HG02678 (cell line): ENCODE measurements at regions not wholly inside any gene's neighbourhood (a gene's known extent, or its start where the extent isn't known, plus 50 kb on each side); places are given as distances from the start of the nearest gene placed in this dataset.
A peak's percentile ranks its signal among the peaks of the same experiment; 100 is the strongest.
"Not testable (repeated sequence)": the region's sequence is repeated elsewhere in the genome, so short reads cannot be mapped to it uniquely, and the experiment has no call there.

Source experiments
- ATAC-seq: cut with Tn5 transposase; IDR thresholded peaks from one replicate; pipeline ENCODE4 v1.9.1; 2021; ENCODE audit warnings: mild to moderate bottlenecking, moderate library complexity; ENCODE audit not compliant: unreplicated experiment

DNA sequence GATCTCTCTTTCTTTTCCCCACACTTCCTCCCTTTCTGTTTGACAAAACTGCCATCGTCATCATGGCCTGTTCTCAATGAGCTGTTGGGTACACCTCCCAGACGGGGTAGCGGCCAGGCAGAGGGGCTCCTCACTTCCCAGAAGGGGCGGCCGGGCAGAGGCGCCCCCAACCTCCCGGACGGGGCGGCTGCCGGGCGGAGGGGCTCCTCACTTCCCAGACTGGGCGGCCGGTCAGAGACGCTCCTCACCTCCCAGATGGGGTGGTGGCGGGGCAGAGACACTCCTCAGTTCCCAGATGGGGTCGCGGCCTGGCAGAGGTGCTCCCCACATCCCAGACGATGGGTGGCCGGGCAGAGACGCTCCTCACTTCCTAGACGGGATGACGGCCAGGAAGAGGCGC lies 184.3 kb upstream of the FRMD6 start:
- ATAC-seq, result not testable (repeated sequence)

DNA sequence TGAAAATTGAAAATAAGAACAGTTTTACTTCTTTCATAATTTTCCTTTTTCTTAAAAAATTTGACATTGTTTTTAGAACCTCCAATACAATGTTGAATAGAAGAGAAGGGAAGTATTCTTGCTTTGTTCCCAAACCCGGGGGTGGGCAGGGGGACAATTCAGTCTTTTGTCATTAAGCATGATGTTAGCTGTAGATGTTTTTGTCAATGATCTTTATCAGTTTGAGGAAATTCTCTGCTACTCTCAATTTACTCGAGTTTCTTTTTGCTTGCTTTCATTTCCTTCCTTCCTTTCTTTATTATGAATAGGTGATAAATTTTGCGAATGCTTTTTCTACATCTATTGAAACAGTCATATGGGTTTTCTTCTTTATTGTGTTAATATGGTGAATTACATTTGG lies 183.2 kb upstream of the FRMD6 start:
- no peak for ATAC-seq

DNA sequence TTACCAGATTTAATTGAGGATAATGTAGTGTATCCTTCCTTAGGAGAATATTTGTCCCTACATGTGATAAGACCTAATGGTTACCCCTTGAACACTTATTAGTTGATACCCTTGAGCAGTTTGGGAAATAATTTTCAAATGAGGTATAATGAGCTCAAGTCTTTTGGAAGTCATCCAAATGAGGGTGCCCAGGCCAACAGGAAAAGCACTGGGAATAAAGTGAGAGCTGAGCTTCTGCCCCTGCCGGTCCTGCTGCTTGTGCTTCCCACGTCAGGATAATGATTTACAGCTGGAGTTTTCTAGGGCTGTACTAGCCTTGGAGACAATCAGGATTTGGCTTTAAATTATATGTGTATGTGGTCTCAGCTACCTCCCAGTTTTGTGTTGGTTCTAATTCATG lies 178.8 kb upstream of the FRMD6 start:
- ATAC-seq, result no peak

DNA sequence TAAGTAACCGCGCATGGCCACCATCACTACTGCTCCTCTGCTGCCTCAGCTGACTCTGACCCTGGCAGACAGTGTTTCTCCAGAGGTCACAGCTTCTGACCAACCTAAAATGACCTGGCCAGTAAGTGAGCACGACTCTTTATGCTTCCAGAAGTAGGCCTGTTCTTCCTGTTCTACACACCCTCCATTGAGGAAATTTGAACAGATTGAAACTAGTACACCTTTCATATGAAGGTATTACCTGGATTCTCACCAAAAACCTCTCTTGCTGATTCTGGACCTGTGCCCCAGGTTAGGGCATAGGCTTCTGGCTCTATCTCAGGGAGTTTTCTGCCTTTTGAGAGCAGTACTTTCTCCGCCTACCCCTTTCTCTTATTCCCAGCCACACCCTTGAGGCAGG lies 178.4 kb upstream of the FRMD6 start:
- ATAC-seq, result no peak

DNA sequence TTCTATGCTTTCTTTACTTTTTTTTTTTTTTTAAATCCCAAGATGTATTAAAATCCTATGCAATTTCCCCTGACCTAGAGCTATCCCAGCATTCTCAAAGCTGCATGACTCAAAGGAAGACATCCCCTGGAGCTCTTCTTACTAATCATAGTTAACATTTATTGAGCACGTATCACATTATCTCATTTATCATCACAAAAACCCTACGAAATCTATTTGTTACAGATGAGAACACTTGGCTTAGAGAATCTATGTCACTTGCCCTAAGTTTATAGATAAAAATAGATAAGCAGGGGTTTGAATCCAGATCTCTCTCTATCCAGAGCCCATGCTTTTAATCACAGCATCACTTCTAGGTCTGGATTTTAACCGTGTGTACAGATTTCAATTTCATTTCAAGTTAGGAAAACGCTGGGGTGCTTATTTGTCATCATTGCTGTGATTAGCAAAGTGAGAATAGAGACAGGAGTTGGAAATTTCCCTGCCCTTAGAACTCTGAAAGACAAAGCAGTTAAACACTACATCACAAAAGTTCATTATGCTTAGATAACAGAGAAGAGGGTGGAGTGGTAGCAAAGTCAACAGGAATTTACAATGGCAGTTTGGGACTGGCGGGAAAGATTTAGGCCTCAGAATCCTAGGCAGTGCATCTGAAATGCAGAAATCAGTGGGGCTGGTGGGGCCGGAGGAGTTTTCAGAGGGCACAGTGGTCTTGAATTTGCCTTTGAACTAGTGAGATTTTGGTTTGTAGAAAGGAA lies 177.7 kb upstream of the FRMD6 start:
- no peak for ATAC-seq

DNA sequence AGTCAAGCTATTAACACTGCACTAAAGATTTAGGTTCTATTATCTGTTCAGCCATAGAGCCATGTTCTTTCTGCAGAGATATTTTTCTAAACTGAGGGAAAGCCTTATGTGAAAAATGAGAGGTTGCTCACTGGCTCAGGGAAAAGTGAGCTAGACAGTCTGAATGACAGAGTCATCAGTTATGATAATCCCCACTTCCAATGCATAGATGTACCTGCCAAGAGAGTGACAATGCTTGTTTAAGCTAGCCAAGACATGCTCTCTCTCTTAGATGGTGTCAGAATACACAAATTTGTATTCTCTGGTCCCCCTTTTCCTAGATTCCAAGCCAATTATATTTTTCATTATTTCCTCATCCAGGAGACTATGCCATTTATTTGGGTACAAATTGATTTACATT lies 176.9 kb upstream of the FRMD6 start:
- ATAC-seq, result no peak

DNA sequence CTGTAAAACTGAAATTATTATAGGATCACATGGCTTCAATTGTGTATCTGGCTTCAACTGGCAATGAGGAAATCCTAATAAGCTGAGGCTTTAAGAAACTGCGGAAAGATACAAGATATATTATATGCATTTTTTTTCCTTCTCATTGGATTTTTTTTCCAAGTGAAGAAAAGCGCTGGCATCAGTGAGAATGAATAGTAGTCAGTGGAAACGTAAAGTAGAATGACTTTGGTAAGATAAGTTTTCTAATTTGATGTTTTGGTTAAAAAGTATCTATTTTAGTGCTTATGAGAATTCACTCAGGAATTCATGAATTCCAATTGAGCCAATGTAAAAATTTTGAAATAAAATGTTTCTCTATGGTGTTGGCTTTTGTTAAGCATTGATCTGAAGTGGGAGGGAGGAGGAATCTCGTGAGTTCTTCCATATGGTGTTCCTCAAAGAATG lies 173.5 kb upstream of the FRMD6 start:
- no peak for ATAC-seq

DNA sequence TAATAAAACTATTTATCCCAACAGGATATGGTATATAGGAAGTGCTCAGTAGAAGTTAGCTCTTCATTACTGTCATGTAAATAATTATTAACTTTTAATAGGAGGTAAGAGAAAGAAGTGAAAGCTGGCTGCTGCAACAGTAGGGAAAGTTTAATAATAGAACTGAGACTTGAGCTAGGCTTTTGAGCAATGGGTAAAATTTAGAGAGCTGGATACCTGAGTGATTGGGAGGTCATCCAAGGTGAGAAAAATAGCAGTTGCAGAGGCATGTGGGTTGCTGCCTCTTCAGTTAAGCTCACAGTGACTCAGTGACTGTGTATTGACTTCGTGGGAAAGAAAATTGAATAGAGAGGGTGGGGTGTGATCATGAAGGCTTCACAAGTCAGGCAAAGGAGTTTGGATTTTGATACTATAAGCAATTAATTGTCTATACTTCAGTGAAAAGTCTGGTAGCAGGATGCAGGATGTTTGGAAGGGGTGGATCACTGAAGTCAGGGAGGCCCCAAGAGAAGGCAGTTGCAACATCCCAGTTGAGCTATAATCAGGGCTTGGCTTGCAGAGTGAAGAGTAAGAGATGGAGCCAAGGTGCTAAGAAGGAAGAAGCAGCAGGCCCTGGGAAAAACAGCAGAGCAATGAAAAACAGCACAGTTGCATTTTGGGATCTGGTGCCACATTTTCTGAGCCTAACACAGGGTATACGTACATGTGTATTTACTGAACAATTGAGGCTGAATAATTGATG lies 172.0 kb upstream of the FRMD6 start:
- peak; percentile 64 for ATAC-seq

DNA sequence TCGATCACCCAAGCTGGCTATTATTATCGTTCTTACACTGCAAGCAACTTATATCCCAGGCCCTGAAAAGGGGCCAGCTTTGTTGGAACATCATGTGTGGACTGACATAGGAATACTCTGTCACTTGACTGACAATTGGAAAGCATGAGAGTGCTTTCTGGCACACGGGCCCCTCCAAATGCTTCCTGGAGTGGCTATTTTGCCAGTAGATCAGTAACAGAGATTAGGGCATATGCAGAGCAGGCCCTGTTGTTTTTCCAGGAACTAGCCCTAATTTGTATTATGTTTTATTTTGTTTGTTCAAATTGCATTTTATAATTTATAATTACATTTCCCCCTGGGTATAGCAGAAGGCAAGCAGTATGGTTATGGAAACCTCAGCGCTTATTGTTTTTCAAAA lies 170.1 kb upstream of the FRMD6 start:
- ATAC-seq, result no peak

DNA sequence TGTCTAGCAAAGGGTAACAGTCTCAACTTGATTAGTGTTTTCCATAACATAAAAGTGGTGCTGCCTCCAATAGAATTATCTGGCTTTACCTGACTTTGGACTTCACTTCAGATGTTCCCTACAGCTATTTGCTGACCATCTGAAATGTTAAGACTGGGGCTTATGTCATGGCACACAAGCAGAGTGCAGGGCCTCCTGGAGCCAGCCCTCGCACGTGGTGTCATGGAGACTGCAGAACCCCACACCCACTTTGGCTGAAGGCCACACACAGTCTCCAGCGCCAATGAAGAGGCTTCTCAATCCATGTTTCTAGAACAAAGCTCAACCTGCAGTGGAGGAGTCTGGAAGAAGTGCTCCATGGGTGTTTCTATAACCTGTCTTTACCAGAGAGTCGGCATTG lies 169.6 kb upstream of the FRMD6 start:
- no peak for ATAC-seq

DNA sequence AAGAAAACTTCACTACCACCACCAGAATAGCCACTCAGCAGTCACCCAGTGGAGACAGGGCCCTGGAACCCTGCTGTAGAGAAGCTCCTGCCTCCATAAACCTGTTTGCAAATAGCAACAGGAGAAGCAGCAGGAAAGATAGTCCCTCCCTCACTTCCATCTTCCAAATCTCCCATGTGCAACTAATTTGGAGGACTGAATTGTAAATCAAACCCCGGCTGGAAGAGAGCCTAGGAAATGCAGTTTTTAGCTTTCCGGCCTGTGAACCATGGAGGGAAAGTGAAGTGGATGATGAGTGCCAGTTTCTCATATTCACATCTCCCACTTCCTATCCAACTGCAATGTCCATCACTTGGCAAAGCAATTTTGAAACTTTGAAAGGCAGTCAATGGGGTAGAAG lies 167.2 kb upstream of the FRMD6 start:
- ATAC-seq, result no peak

DNA sequence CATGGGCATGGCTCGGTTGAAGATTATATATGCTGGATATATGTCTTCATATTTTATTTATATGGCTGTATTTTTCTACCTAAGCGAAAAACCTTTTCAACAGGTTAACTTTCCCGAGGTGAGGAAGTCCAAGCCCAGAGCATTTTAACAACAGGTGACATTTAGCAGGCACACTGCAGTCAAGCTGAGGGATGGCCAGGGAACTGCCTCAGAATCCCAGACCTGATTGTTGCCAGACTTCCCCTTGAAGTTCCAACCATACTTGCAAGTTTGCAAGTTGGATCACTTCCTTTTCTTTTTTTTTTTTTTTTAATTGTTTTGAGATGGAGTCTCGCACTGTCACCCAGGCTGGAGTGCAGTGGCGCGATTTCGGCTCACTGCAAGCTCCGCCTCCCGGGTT lies 166.0 kb upstream of the FRMD6 start:
- no peak for ATAC-seq

DNA sequence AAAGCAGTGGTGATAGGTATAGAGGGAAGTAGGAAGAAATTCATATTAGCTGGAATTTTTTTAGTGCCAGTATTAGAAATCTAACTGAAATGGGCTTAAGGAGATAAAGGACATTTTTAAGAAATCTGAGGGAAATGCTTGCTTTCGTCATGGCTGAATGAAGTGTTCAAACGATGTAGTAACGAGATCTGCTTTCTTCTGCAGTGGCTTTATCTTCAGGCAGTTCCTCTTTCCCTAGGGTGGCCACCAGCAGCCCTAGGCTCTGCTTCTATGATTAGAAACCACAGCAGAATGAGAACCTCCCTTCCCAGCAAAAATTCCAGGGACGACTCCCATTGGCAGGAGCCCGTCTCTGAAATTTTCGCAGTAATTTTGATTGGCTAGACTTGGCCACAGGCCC lies 163.9 kb upstream of the FRMD6 start:
- ATAC-seq, result no peak

DNA sequence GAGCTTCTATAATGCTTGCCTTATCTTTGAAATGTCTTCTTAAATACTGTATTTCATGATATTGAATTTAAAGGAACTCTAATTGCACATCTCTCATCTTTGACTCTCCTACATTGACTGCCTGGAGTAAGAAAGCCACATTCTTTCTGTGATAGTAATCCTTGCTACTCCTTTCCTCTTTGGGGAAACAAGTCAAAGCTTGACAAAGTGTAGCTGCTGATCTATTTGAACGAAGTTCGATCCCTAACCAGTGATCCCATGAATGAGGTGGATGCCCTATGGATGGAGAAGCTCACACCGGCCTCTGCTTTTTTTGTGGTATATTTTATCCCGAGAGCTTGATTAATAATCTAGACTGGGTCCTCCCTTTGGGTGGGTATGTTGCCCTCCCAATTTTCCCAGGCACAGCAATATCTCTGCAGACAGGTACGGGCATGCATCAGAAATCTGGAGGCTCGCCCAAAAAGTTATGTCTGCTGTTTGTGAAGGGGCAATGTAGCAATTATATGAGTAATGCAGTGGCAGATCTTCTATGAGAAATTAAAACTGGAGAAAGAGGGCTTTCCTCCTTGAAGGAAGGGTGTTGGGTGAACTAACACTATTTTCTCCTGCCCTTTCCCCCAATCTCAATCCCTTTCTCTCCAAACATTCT lies 163.0 kb upstream of the FRMD6 start:
- no peak for ATAC-seq

DNA sequence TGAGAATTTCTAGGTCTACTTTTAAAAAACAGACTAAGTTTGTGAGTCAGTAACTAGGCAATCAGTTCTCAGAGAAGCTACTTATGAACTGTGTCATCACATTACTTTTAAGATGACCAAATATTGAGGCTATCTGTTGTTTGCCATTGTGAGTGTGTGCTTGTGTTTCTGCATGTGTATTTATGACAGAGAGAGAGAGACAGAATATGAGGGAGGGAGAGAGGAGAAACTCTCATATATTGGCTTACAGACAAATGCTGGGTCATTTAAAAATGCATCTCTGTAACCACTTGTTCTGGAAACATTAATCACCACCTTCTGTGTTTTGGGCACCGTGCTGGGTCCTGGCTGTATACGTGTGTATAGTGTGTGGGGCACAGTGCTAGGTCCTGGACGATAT lies 161.5 kb upstream of the FRMD6 start:
- ATAC-seq, result no peak

DNA sequence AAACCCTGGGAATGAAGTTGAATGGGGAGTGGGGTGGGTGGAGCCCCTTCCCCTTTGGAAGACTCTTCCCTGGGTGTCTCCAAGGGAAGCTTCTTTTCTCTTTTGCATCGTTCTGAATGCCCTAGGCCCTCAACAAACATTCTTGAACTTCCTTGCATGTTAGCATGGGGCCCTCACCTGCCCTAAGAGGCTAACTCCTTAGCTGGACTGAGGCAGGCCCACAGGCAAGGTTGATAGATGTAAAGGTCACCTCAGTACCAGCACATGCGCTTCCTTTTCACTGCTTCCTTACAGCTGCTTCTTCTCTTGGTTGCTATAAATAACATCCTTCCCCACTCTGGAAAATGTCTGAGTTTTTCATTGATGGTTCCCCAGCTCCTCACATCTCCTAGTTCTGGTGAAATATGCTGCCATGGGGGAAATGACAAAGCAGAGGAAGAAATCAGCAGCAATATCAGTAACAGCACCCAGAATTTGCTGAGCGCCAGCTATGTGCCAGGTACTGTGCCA lies 160.6 kb upstream of the FRMD6 start:
- ATAC-seq, result no peak

DNA sequence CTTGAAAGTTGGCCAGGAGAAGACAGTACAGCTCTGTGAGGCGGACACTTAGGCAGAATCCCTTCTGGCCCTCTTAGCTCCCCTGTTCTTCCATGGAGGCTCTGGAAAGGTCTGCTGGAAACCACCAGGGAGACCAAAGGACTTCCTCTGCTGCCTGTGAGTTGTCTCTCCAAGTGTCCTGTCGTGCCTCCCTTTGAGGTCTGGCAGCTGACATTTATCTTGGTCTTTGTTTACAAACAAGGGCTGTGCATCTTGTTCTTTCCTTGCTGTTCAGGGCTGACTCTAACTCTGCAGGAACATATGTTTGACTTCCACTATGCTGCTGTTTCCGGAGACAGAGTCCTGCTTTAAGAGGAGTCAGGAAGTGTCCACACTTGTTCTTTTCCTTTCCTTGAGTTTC lies 159.9 kb upstream of the FRMD6 start:
- no peak for ATAC-seq

DNA sequence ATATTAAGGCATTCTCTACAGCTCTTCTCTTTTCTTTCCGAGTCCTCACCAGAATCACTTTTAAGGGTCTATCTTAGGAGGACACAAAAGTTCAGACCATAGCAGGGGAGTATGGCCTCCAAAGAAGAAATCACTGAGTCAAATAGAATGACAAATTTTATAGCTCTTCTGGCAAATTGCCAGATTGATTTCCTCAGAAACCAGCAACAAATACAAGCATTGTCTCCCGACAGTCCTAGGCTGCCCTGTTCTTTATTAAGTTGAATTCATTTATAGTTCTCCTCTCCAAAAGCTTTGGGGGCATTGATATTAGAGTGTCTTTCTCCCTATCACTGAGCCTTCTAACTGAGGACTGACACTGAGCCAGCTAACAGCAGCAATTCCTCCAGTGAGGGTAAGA lies 156.4 kb upstream of the FRMD6 start:
- ATAC-seq, result no peak

DNA sequence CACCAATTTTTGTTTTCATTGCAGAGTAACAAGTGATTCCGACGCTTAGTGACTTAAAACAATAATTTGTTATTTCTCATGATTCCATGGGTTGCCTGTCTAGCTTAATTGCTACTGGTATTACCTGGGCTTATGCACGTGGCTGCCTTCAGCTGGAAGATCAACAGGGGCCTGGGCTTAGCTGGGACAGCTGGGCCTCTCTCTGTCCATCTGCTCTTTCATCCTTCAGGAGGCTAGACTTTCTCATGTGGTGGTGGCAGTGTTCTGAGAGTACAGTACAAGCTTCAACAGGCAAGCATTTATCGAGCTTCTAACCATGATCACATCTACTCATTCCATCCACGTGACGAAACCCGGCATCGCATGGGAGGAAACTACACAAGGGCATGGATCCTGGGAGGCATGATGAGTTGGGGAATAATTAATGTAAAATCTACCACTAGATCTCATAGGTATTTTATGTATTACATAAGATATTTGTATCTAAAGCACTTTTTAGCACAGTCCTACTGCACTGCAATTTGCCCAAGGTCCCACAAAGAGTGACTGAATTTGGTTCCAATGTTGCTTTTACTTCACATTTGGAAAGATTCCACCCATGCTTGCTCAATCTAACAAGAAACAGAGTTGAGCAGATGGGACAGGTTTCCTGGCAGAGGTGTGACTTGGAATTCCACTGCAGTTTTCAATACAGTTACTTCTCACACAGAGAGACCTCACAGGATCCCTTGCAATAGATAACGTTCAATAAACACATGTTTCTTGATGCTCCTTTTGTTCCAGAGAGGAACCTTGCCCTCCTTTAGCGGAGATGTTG lies 153.1 kb upstream of the FRMD6 start:
- no peak for ATAC-seq

DNA sequence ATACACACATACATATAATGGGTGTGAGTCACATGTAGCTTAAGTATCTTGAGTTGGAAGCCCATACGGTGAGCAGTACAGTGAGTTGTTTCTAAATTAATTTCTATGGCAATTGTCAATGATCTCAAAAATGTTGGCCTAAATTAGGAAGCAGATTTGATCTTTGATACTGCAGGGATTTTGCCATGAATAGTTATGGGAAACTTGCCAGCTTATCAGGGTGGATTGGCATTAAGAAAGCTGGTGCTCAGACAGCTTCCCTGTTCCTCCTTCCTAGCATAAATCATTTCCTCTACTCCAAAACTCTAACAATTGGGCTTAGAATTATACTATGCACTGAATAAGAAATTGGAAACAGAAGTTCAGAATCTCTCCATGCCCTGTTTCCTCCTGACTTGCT lies 150.9 kb upstream of the FRMD6 start:
- ATAC-seq, result no peak

DNA sequence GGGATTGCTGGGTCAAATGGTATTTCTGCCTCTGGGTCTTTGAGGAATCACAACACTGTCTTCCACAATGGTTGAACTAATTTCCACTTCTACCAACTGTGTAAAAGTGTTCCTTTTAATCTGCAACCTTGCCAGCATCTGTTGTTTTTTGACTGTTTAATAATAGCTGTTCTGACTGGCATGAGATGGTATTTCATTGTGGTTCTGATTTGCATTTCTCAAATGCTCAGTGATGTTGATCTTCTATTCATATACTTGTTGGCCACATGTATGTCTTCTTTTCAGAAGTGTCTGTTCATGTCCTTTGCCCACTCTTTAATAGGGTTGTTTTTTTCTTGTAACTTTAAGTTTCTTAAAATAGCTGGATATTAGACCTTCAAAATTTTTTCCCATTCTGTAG lies 150.0 kb upstream of the FRMD6 start:
- no peak for ATAC-seq
